Testis (tissue), 2 donors: ENCODE measurements at regions not wholly inside any gene's neighbourhood (a gene's known extent, or its start where the extent isn't known, plus 50 kb on each side); places are given as distances from the start of the nearest gene placed in this dataset.
"Not testable (repeated sequence)": the region's sequence is repeated elsewhere in the genome, so short reads cannot be mapped to it uniquely, and the experiment has no call there.

Source experiments
- POLR2A ChIP-seq: fragments of 450-650 bp; IDR thresholded peaks from one replicate; pipeline ENCODE4 v1.6.1; 2017; ENCODE audit warnings: antibody characterized with exemption, mild to moderate bottlenecking, moderate library complexity
- TF ChIP-seq, protein P1 (sequence below), 3 experiments: fragments of 450-650 bp in 2 of 3; fragments of 200-600 bp in 1 of 3; sonication (generic) in 1 of 3; IDR thresholded peaks; one replicate each; pipeline ENCODE4 v1.5.1; 2016 to 2019; ENCODE audit warnings: antibody characterized with exemption in 3 of 3, mild to moderate bottlenecking in 2 of 3, moderate library complexity in 1 of 3

DNA sequence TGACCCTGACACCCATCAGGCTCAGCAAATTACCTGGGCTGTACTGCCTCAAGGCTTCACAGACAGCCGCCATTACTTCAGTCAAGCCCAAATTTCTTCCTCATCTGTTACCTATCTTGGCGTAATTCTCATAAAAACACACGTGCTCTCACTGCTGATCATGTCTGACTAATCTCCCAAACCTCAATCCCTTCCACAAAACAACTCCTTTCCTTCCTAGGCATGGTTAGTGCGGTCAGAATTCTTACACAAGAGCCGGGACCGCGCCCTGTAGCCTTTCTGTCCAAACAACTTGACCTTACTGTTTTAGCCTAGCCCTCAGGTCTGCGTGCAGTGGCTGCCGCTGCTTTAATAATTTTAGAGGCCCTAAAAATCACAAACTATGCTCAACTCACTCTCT is 828.2 kb downstream of the LTN1 start:
- TF ChIP-seq, protein P1, sequence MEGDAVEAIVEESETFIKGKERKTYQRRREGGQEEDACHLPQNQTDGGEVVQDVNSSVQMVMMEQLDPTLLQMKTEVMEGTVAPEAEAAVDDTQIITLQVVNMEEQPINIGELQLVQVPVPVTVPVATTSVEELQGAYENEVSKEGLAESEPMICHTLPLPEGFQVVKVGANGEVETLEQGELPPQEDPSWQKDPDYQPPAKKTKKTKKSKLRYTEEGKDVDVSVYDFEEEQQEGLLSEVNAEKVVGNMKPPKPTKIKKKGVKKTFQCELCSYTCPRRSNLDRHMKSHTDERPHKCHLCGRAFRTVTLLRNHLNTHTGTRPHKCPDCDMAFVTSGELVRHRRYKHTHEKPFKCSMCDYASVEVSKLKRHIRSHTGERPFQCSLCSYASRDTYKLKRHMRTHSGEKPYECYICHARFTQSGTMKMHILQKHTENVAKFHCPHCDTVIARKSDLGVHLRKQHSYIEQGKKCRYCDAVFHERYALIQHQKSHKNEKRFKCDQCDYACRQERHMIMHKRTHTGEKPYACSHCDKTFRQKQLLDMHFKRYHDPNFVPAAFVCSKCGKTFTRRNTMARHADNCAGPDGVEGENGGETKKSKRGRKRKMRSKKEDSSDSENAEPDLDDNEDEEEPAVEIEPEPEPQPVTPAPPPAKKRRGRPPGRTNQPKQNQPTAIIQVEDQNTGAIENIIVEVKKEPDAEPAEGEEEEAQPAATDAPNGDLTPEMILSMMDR (IDR thresholded peaks at IDR 0.05) = not testable (repeated sequence)
- not testable (repeated sequence) for TF ChIP-seq POLR2A
